ENCODE measurements at regions not wholly inside any gene's neighbourhood (a gene's known extent, or its start where the extent isn't known, plus 50 kb on each side); places are given as distances from the start of the nearest gene placed in this dataset.

GRCh38 chr5:167122267-167122666, 1169.2 kb upstream of the WWC1 start:
- no peaks in the 10 kb centered on the region for H3K9me3 ChIP-seq (ENCODE audit: control insufficient read depth in 1 of 2, low read length in 2 of 2)
- H3K27ac ChIP-seq (ENCODE audit: low read length) = no peak overlapping the region
- H3K4me1 ChIP-seq (ENCODE audit: control insufficient read depth in 1 of 2, insufficient read depth in 2 of 2, low read length in 2 of 2) = peaks cover 0 to 16% of the 10 kb centered on the region in 2 donors
- no peaks in the 10 kb centered on the region for H3K27me3 ChIP-seq (ENCODE audit: low read depth, low read length)
- no peak overlapping the region for H3K4me3 ChIP-seq (ENCODE audit: low read depth in 1 of 2, low read length in 2 of 2)
- H3K36me3 ChIP-seq (ENCODE audit: control insufficient read depth in 1 of 2, insufficient read depth in 2 of 2, low read length in 2 of 2) = no peaks in the 10 kb centered on the region

- H3K36me3 ChIP-seq (ENCODE audit: control insufficient read depth in 1 of 2, insufficient read depth in 2 of 2, low read length in 2 of 2) = no peaks in the 10 kb centered on the region
- no peak overlapping the region for H3K4me3 ChIP-seq (ENCODE audit: low read depth in 1 of 2, low read length in 2 of 2)
- no peak overlapping the region for H3K27ac ChIP-seq (ENCODE audit: low read length)
- peaks cover 0 to 16% of the 10 kb centered on the region in 2 donors for H3K4me1 ChIP-seq (ENCODE audit: control insufficient read depth in 1 of 2, insufficient read depth in 2 of 2, low read length in 2 of 2)
- H3K9me3 ChIP-seq (ENCODE audit: control insufficient read depth in 1 of 2, low read length in 2 of 2) = no peaks in the 10 kb centered on the region
- H3K27me3 ChIP-seq (ENCODE audit: low read depth, low read length) = no peaks in the 10 kb centered on the region
Measured at GRCh38 chr5:167123126-167123525, 1168.3 kb upstream of the WWC1 start.

- no peaks in the 10 kb centered on the region for H3K36me3 ChIP-seq (ENCODE audit: control insufficient read depth in 1 of 2, insufficient read depth in 2 of 2, low read length in 2 of 2)
- H3K4me1 ChIP-seq (ENCODE audit: control insufficient read depth in 1 of 2, insufficient read depth in 2 of 2, low read length in 2 of 2) = peaks cover 0 to 16% of the 10 kb centered on the region in 2 donors
- H3K27ac ChIP-seq (ENCODE audit: low read length) = no peak overlapping the region
- no peaks in the 10 kb centered on the region for H3K27me3 ChIP-seq (ENCODE audit: low read depth, low read length)
- H3K9me3 ChIP-seq (ENCODE audit: control insufficient read depth in 1 of 2, low read length in 2 of 2) = no peaks in the 10 kb centered on the region
- H3K4me3 ChIP-seq (ENCODE audit: low read depth in 1 of 2, low read length in 2 of 2) = no peak overlapping the region
Measured at GRCh38 chr5:167128581-167128980, 1162.9 kb upstream of the WWC1 start.

GRCh38 chr5:167140548-167141291, 1150.7 kb upstream of the WWC1 start:
- H3K4me3 ChIP-seq (ENCODE audit: low read depth in 1 of 2, low read length in 2 of 2) = no peak overlapping the region

GRCh38 chr5:167143716-167144115, 1147.7 kb upstream of the WWC1 start:
- H3K27me3 ChIP-seq (ENCODE audit: low read depth, low read length) = no peaks in the 10 kb centered on the region
- no peak overlapping the region for H3K4me3 ChIP-seq (ENCODE audit: low read depth in 1 of 2, low read length in 2 of 2)
- no peak overlapping the region for H3K27ac ChIP-seq (ENCODE audit: low read length)
- H3K9me3 ChIP-seq (ENCODE audit: control insufficient read depth in 1 of 2, low read length in 2 of 2) = no peaks in the 10 kb centered on the region
- H3K36me3 ChIP-seq (ENCODE audit: control insufficient read depth in 1 of 2, insufficient read depth in 2 of 2, low read length in 2 of 2) = no peaks in the 10 kb centered on the region
- H3K4me1 ChIP-seq (ENCODE audit: control insufficient read depth in 1 of 2, insufficient read depth in 2 of 2, low read length in 2 of 2) = no peaks in the 10 kb centered on the region

More at GRCh38 chr5:167140548-167141291, 1150.7 kb upstream of the WWC1 start:
- Histone ChIP-seq H3K9me3 (ENCODE audit: control insufficient read depth in 1 of 2, low read length in 2 of 2) (no peaks in the 10 kb centered on the region), H3K36me3 (ENCODE audit: control insufficient read depth in 1 of 2, insufficient read depth in 2 of 2, low read length in 2 of 2) (no peaks in the 10 kb centered on the region), H3K4me1 (ENCODE audit: control insufficient read depth in 1 of 2, insufficient read depth in 2 of 2, low read length in 2 of 2) (no peaks in the 10 kb centered on the region), H3K27me3 (ENCODE audit: low read depth, low read length) (no peaks in the 10 kb centered on the region), H3K27ac (ENCODE audit: low read length) (no peak overlapping the region)

- no peaks in the 10 kb centered on the region for H3K27me3 ChIP-seq (ENCODE audit: low read depth, low read length)
- H3K4me1 ChIP-seq (ENCODE audit: control insufficient read depth in 1 of 2, insufficient read depth in 2 of 2, low read length in 2 of 2) = no peaks in the 10 kb centered on the region
- H3K4me3 ChIP-seq (ENCODE audit: low read depth in 1 of 2, low read length in 2 of 2) = no peak overlapping the region
- H3K27ac ChIP-seq (ENCODE audit: low read length) = no peak overlapping the region
- no peaks in the 10 kb centered on the region for H3K9me3 ChIP-seq (ENCODE audit: control insufficient read depth in 1 of 2, low read length in 2 of 2)
- H3K36me3 ChIP-seq (ENCODE audit: control insufficient read depth in 1 of 2, insufficient read depth in 2 of 2, low read length in 2 of 2) = no peaks in the 10 kb centered on the region
Measured at GRCh38 chr5:167145841-167146240, 1145.6 kb upstream of the WWC1 start.

- Histone ChIP-seq H3K9me3 (ENCODE audit: control insufficient read depth in 1 of 2, low read length in 2 of 2) (no peaks in the 10 kb centered on the region), H3K27ac (ENCODE audit: low read length) (no peak overlapping the region), H3K27me3 (ENCODE audit: low read depth, low read length) (no peaks in the 10 kb centered on the region), H3K36me3 (ENCODE audit: control insufficient read depth in 1 of 2, insufficient read depth in 2 of 2, low read length in 2 of 2) (no peaks in the 10 kb centered on the region), H3K4me3 (ENCODE audit: low read depth in 1 of 2, low read length in 2 of 2) (no peak overlapping the region), H3K4me1 (ENCODE audit: control insufficient read depth in 1 of 2, insufficient read depth in 2 of 2, low read length in 2 of 2) (no peaks in the 10 kb centered on the region)
Measured at GRCh38 chr5:167147879-167148278, 1143.6 kb upstream of the WWC1 start.

GRCh38 chr5:167150661-167151060, 1140.8 kb upstream of the WWC1 start:
- Histone ChIP-seq H3K27me3 (ENCODE audit: low read depth, low read length) (no peaks in the 10 kb centered on the region), H3K4me1 (ENCODE audit: control insufficient read depth in 1 of 2, insufficient read depth in 2 of 2, low read length in 2 of 2) (no peaks in the 10 kb centered on the region), H3K27ac (ENCODE audit: low read length) (no peak overlapping the region), H3K9me3 (ENCODE audit: control insufficient read depth in 1 of 2, low read length in 2 of 2) (no peaks in the 10 kb centered on the region), H3K36me3 (ENCODE audit: control insufficient read depth in 1 of 2, insufficient read depth in 2 of 2, low read length in 2 of 2) (no peaks in the 10 kb centered on the region), H3K4me3 (ENCODE audit: low read depth in 1 of 2, low read length in 2 of 2) (no peak overlapping the region)

GRCh38 chr5:167152561-167152960, 1138.9 kb upstream of the WWC1 start:
- H3K27me3 ChIP-seq (ENCODE audit: low read depth, low read length) = no peaks in the 10 kb centered on the region
- no peak overlapping the region for H3K27ac ChIP-seq (ENCODE audit: low read length)
- H3K4me3 ChIP-seq (ENCODE audit: low read depth in 1 of 2, low read length in 2 of 2) = no peak overlapping the region
- H3K36me3 ChIP-seq (ENCODE audit: control insufficient read depth in 1 of 2, insufficient read depth in 2 of 2, low read length in 2 of 2) = no peaks in the 10 kb centered on the region
- no peaks in the 10 kb centered on the region for H3K4me1 ChIP-seq (ENCODE audit: control insufficient read depth in 1 of 2, insufficient read depth in 2 of 2, low read length in 2 of 2)
- H3K9me3 ChIP-seq (ENCODE audit: control insufficient read depth in 1 of 2, low read length in 2 of 2) = no peaks in the 10 kb centered on the region

- no peak overlapping the region for H3K4me3 ChIP-seq (ENCODE audit: low read depth in 1 of 2, low read length in 2 of 2)
- H3K27me3 ChIP-seq (ENCODE audit: low read depth, low read length) = no peaks in the 10 kb centered on the region
- H3K36me3 ChIP-seq (ENCODE audit: control insufficient read depth in 1 of 2, insufficient read depth in 2 of 2, low read length in 2 of 2) = no peaks in the 10 kb centered on the region
- no peak overlapping the region for H3K27ac ChIP-seq (ENCODE audit: low read length)
- H3K9me3 ChIP-seq (ENCODE audit: control insufficient read depth in 1 of 2, low read length in 2 of 2) = no peaks in the 10 kb centered on the region
- H3K4me1 ChIP-seq (ENCODE audit: control insufficient read depth in 1 of 2, insufficient read depth in 2 of 2, low read length in 2 of 2) = no peaks in the 10 kb centered on the region
Measured at GRCh38 chr5:167155387-167156005, 1135.9 kb upstream of the WWC1 start.

GRCh38 chr5:167156446-167156845, 1135.0 kb upstream of the WWC1 start:
- Histone ChIP-seq H3K9me3 (ENCODE audit: control insufficient read depth in 1 of 2, low read length in 2 of 2) (no peaks in the 10 kb centered on the region), H3K4me3 (ENCODE audit: low read depth in 1 of 2, low read length in 2 of 2) (no peak overlapping the region), H3K36me3 (ENCODE audit: control insufficient read depth in 1 of 2, insufficient read depth in 2 of 2, low read length in 2 of 2) (no peaks in the 10 kb centered on the region), H3K27ac (ENCODE audit: low read length) (no peak overlapping the region), H3K27me3 (ENCODE audit: low read depth, low read length) (no peaks in the 10 kb centered on the region), H3K4me1 (ENCODE audit: control insufficient read depth in 1 of 2, insufficient read depth in 2 of 2, low read length in 2 of 2) (no peaks in the 10 kb centered on the region)

- H3K27me3 ChIP-seq (ENCODE audit: low read depth, low read length) = no peaks in the 10 kb centered on the region
- no peaks in the 10 kb centered on the region for H3K4me1 ChIP-seq (ENCODE audit: control insufficient read depth in 1 of 2, insufficient read depth in 2 of 2, low read length in 2 of 2)
- H3K4me3 ChIP-seq (ENCODE audit: low read depth in 1 of 2, low read length in 2 of 2) = no peak overlapping the region
- no peaks in the 10 kb centered on the region for H3K9me3 ChIP-seq (ENCODE audit: control insufficient read depth in 1 of 2, low read length in 2 of 2)
- no peak overlapping the region for H3K27ac ChIP-seq (ENCODE audit: low read length)
- H3K36me3 ChIP-seq (ENCODE audit: control insufficient read depth in 1 of 2, insufficient read depth in 2 of 2, low read length in 2 of 2) = no peaks in the 10 kb centered on the region
Measured at GRCh38 chr5:167158588-167158987, 1132.9 kb upstream of the WWC1 start.

Measured in muscle layer of duodenum (tissue), 2 donors.